Progenitor cell of endocrine pancreas (in vitro differentiated cells): ENCODE measurements at regions not wholly inside any gene's neighbourhood (a gene's known extent, or its start where the extent isn't known, plus 50 kb on each side); places are given as distances from the start of the nearest gene placed in this dataset.

Source experiments
- DNase-seq: peaks from one replicate; pipeline ENCODE4 v3.0.0; 2021; ENCODE audit warnings: low spot score; ENCODE audit not compliant: unreplicated experiment
- H3K27ac Mint-ChIP-seq: 2 replicates; pipeline ENCODE4 v1.8.0; 2021; ENCODE audit warnings: mild to moderate bottlenecking, moderate library complexity, mixed read lengths
- H3K27me3 Mint-ChIP-seq: 2 replicates; pipeline ENCODE4 v1.8.0; 2021; ENCODE audit warnings: mixed read lengths
- H3K36me3 Mint-ChIP-seq: 2 replicates; pipeline ENCODE4 v1.8.0; 2022; ENCODE audit warnings: mixed read lengths; ENCODE audit not compliant: insufficient read depth
- H3K4me1 Mint-ChIP-seq: 2 replicates; pipeline ENCODE4 v1.8.0; 2021; ENCODE audit warnings: low read depth, mixed read lengths
- H3K4me3 Mint-ChIP-seq: 2 replicates; pipeline ENCODE4 v1.8.0; 2021; ENCODE audit warnings: low read depth, mild to moderate bottlenecking, moderate library complexity, mixed read lengths
- H3K9me3 Mint-ChIP-seq: 2 replicates; pipeline ENCODE4 v1.8.0; 2021; ENCODE audit warnings: low read depth, mixed read lengths
- CTCF ChIP-seq: fragments of 200-600 bp; sonication (generic); IDR thresholded peaks from one replicate; pipeline ENCODE4 v1.5.0; 2021; ENCODE audit warnings: antibody characterized with exemption, mild to moderate bottlenecking; ENCODE audit not compliant: unreplicated experiment

- TF ChIP-seq CTCF: no peak
- Mint-ChIP-seq H3K9me3 (peaks cover 13% of the 10 kb centered on the region), H3K27ac (no peak overlapping the region), H3K36me3 (peaks cover 5% of the 10 kb centered on the region), H3K4me1 (peaks cover 19% of the 10 kb centered on the region), H3K27me3 (no peaks in the 10 kb centered on the region), H3K4me3 (no peak overlapping the region)
- DNase-seq: no peak
Observed at GRCh38 chr16:75793641-75794040, 67.4 kb upstream of the CPHXL start.

- H3K4me1 Mint-ChIP-seq: peaks cover 18% of the 10 kb centered on the region
- peaks cover 5% of the 10 kb centered on the region for H3K36me3 Mint-ChIP-seq
- no peak overlapping the region for H3K27ac Mint-ChIP-seq
- TF ChIP-seq CTCF: no peak
- no peak overlapping the region for H3K4me3 Mint-ChIP-seq
- H3K27me3 Mint-ChIP-seq: no peaks in the 10 kb centered on the region
- no peak for DNase-seq
- peaks cover 13% of the 10 kb centered on the region for H3K9me3 Mint-ChIP-seq
Observed at GRCh38 chr16:75794426-75794825, 68.1 kb upstream of the CPHXL start.

GRCh38 chr16:75798714-75799113 is 72.4 kb upstream of the CPHXL start:
- no peak overlapping the region for H3K4me3 Mint-ChIP-seq
- no peak overlapping the region for H3K27ac Mint-ChIP-seq
- H3K27me3 Mint-ChIP-seq: no peaks in the 10 kb centered on the region
- peaks cover 10% of the 10 kb centered on the region for H3K9me3 Mint-ChIP-seq
- peaks cover 3% of the 10 kb centered on the region for H3K36me3 Mint-ChIP-seq
- no peak for TF ChIP-seq CTCF
- peaks cover 2% of the 10 kb centered on the region for H3K4me1 Mint-ChIP-seq
- no peak for DNase-seq

- DNase-seq: no peak
- Mint-ChIP-seq H3K4me3 (no peak overlapping the region), H3K27ac (no peak overlapping the region), H3K36me3 (no peaks in the 10 kb centered on the region), H3K4me1 (no peaks in the 10 kb centered on the region), H3K9me3 (peaks cover 5% of the 10 kb centered on the region), H3K27me3 (no peaks in the 10 kb centered on the region)
- peak; percentile 43 for TF ChIP-seq CTCF
Observed at GRCh38 chr16:75801307-75801706, 75.0 kb upstream of the CPHXL start.

GRCh38 chr16:75803753-75804152 is 77.5 kb upstream of the CPHXL start:
- no peaks in the 10 kb centered on the region for H3K9me3 Mint-ChIP-seq
- no peak for DNase-seq
- no peaks in the 10 kb centered on the region for H3K27me3 Mint-ChIP-seq

More at GRCh38 chr16:75803753-75804152, 77.5 kb upstream of the CPHXL start:
- no peaks in the 10 kb centered on the region for H3K36me3 Mint-ChIP-seq
- no peaks in the 10 kb centered on the region for H3K4me1 Mint-ChIP-seq
- H3K4me3 Mint-ChIP-seq: no peak overlapping the region
- no peak for TF ChIP-seq CTCF
- H3K27ac Mint-ChIP-seq: no peak overlapping the region
